HG03575 (cell line): ENCODE measurements at regions not wholly inside any gene's neighbourhood (a gene's known extent, or its start where the extent isn't known, plus 50 kb on each side); places are given as distances from the start of the nearest gene placed in this dataset.
A peak's percentile ranks its signal among the peaks of the same experiment; 100 is the strongest.

Experiments used
- ATAC-seq: cut with Tn5 transposase; IDR thresholded peaks from one replicate; pipeline ENCODE4 v1.9.1; 2021; ENCODE audit not compliant: unreplicated experiment, insufficient number of reproducible peaks, low FRiP score; ENCODE audit errors: extremely low read depth

DNA sequence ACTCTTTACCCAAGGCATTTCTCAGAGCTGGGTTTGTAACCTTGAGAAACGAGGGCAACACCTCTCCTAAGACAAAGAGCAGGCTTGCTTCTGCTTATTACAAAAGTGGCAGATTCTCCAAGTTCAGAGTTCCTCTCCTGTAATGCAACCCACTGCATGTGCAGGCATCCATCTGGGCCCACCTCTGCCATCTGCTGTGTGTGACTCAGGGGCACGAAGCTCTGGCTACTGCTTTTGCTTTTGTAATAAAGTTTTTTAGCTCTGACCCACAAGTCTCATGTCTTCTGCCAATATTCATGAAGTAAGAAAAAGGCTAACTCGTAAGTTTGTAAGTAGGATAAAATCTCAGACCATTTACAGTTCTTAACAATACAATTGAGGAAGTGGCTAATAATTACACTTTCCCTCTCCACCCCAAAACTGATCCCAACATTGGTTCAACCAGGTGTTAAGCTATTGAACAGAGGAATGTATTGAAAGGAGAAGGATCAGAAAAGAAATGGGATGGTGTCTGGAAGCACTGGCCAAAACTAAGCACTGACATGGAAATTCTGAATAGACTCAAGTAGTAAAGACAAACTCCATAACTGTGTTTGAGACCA is 51.7 kb upstream of the SMLR1 start:
- no peak for ATAC-seq

DNA sequence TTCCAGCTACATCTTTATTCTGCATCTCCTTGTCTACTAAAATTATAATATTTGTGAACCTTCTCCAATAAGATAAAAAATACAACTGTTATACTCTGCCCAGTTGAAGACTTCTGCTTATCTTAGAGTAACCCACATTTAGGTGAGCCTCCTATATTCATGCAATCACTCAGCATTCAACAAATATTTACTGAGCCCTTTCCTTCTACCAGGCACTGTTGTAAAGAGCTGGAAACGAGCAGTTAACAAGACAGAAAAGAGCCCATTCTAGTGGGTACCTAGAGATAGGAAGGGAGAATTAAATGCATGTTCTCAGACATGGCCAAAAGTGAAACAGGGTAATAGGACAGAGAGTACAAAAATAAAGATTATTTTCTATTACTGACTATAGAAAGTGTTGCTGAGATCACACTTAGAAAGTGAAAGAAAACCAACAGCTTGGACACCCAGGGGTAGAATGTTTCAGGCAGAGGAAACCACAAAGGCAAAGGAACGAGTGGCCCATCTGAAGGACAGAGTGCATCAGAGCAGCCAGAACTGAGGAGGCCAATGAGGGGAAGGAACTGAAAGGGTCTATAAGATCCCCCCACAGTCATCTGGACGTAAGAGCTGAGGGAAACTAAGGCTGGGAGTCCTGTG is 50.8 kb upstream of the SMLR1 start:
- peak; percentile 99 for ATAC-seq
